GM11168 (cell line): ENCODE measurements at regions not wholly inside any gene's neighbourhood (a gene's known extent, or its start where the extent isn't known, plus 50 kb on each side); places are given as distances from the start of the nearest gene placed in this dataset.
"Not testable (repeated sequence)": the region's sequence is repeated elsewhere in the genome, so short reads cannot be mapped to it uniquely, and the experiment has no call there.

Experiments used
- in situ Hi-C: fragments of 300-500 bp; cut with MboI; formaldehyde crosslinking; loops from one replicate; pipeline ENCODE4 v1.12.0; 2022; ENCODE audit warnings: low sequenced_read_pairs; ENCODE audit not compliant: unreplicated experiment

DNA sequence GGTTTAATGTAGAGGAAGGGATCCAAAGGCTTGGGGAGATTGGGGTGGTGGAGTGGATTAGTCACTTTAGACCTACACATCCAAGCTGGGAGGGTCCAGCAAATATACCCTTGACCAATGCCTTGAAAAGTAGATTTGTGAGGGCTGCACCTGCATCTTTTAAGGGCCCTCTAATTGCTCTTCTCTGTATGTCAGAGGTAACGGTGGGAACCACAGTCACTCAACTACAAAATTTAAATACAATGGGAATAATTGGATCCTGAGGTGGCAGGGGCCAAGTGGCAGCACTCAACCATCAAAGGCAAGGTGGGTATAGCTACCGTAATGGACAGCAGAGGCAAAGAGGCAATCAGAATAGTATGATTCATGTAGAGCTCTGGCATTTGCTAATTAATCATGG lies 833.7 kb upstream of the ARRDC3 start:
- in situ Hi-C loops: not testable (repeated sequence)

DNA sequence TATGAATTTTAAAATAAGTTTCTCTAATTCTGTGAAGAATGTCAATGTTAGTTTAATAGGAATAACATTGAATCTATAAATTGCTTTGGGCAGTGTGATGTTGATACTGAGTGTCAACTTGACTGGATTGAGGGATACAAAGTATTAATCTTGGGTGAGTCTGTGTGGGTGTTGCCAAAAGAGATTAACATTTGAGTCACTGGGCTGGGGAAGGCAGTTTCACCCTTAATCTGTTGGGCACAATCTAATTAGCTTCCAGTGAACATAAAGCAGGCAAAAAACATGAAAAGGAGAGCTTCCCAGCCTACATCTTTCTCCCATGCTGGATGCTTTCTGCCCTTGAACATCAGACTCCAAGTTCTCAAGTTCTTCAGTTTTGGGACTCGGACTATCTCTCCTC lies 832.0 kb upstream of the ARRDC3 start:
- in situ Hi-C loops: no loop called here

DNA sequence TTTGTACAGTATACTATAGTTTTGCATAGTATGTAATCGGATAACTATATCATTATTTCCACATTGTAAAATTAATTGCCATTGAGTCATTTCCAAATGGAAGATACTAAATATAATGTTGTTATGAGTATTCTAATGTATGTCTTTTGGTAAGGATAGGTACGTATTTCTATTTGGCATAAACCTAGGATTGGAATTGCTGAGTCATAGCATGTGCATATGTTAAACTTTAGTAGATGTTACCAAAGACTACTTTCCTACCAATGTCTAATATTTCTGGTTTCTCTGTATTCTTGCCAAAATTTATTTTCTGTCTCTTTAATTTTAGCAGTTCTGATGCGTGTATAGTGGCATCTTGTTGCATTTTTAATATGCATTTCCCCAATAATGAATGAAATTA lies 825.1 kb upstream of the ARRDC3 start:
- in situ Hi-C loops: no loop called here

DNA sequence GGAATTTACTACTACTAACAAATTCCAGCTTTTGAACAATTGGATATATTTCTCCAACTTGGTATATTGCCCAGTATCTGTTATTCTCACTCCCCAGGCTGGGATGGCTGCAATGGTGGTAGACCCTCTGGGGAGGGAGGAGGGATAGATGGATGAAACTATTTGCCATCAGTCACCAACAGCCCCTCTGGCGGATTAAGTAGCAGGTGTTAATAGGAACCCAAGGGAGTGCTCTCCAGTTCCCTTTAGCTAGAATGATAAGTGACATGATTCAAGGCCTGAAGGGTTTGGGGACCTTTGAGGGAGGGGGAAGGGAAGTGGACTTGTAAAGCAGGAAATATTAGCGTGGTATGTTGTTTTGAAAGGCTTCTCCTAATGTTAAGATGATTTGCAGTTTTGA lies 824.0 kb upstream of the ARRDC3 start:
- in situ Hi-C loops: no loop called here

DNA sequence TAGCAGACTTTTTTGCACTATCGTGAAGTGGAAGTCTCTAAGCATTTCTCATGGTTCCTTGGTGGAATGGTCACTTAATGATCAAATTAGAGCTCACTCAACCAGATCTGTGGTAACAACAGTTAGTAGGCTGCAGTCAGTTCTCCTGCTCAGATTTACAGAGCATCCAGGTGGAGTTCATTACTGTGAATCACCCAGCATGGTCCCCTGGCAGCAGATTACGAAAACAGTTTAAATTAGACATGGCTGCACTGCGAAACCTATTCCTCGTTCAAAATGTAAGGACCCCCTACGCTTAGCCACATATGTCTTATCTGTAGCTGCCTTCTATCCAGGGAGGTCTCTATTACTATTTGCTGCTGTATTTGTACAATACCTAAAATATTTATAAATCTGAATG lies 823.6 kb upstream of the ARRDC3 start:
- in situ Hi-C loops: no loop called here

DNA sequence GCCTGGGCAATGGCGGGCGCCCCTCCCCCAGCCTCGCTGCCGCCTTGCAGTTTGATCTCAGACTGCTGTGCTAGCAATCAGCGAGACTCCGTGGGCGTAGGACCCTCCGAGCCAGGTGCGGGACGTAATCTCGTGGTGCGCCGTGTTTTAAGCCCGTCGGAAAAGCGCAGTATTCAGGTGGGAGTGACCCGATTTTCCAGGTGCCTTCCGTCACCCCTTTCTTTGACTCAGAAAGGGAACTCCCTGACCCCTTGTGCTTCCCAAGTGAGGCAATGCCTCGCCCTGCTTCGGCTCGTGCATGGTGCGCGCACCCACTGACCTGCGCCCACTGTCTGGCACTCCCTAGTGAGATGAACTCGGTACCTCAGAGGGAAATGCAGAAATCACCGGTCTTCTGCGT lies 815.9 kb upstream of the ARRDC3 start:
- in situ Hi-C loops: not testable (repeated sequence)

DNA sequence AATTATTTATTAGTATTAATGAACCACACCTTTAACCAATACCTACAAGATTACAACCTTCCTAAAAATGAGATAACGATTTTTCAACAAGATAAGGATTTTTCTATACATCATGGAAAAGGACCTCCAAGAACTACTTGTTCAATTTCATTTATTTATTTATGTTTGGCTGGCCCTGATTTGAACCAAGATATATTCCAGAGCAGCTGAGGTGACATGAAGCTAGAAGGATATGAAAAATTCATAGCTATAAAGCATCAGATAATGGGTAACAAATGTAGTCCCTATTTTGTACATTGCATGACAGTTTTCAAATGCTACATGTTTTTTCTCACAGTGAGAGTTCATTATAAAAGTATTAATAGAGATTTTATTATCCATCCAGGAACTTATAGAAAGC lies 798.5 kb upstream of the ARRDC3 start:
- in situ Hi-C loops: no loop called here

DNA sequence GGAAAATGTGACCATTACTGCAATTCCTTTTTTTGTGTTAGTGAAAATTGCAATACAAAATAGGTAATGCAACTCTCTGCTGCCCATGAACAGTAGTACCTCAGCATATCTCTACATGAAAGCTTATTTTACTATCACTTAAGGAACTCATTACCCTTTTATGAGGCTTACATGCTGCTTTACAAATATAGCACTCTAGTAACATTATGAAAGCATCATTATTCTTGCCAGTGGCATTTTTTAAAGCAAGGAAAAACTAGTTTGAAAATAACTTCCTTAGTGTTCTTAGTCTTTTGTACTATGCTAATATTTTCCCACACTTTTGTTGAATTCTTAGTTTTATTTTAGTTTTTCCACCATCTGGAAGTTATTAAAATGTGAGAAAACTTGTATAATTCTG lies 797.3 kb upstream of the ARRDC3 start:
- in situ Hi-C loops: no loop called here

DNA sequence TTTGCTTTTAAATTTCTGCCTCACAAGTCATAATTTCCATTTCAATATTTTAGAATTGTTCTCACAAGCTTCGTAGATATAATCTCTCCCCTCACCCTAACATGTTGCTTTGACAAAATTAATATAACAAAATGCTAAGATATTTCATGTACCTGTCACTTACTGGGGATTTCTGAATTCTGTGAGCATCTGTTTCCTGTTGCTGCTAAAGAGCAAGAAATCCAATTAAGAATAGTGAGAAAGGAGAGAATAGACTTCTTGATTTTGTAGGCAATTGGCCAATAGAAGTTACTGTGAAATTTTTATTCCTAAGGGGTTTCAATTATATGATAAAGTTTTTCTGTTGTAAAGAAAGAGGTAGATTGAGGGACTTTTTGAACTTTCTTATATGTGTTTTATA lies 796.5 kb upstream of the ARRDC3 start:
- in situ Hi-C loops: no loop called here

DNA sequence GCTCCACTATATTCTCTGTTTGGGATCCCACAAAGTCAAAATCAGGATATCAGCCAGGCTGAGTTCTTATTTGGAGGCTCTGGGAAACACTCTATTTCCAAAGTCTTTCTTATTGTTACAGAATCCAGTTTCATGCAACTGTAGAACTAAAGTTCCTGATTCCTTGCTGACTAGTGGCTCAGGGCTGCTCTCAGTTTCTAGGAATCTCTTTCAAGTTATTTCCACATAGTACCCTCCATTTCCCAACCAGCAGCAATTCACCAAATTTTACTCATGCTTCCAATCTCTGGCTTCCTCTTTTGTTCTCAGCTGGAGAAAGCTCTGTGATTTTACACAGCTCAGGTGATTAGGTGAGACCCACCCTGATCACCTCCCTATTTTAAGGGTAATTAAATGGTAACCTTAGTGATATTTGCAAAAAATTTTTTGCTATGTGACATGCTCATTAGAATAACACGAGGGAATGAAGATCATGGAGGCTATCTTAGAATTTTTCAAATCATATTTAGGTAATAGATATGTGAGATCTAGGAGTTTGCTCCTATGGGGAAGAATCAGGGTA lies 794.9 kb upstream of the ARRDC3 start:
- in situ Hi-C loops: no loop called here

DNA sequence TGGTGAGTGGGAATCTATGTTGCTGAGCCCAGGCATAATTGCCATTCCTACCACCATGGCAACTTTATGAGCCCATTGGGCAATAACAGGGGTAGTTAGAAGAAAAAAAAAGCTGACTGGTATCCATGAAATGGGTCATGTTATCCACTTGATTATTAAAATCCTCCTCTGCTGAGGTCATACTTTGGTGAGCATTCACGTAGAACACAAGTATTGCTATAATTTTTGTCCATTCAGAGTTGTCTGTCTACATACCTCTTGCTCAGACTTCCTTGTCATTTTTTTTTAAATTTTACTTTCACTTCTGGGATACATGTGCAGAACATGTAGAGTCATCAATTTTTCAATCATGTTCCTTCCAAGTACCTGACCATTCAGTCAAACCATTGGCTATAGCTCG lies 780.8 kb upstream of the ARRDC3 start:
- in situ Hi-C loops: no loop called here

DNA sequence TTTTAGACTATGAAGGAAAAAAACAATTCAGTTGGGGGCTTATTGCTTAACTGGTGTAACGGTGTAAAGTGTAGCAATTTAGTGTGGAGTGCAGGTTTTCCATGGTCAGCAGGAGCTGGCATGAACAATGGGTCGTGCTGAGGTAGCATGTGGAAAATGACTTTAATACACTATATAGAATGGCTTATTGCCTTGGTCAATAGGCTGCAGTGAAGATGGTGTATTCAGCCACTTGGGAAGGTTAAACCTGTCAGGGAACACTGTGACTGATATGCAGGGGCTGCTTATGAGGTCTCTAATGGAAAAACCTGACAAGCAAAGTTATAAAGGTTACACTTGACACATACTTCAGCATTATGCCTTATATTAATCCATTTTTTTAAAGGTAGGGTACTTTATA lies 764.7 kb upstream of the ARRDC3 start:
- in situ Hi-C loops: no loop called here

DNA sequence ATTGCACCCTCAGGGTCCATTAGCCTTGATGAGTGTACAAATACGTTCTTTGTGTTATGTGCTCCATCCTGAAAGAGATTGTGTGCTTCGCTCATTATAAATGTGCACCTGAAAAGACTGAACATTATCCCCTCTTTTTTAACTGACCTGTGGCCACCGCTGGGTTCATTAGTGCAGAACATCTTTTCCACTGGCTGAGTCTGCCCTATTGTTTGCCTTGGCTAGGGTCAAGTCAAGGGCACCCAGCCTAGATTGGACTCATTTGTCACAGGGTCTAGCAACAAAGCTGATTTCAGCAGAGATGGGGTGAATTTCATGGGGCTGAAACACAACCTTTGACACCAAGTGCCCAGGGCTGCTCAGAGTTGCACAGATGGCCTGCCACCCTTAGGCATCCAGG lies 764.1 kb upstream of the ARRDC3 start:
- in situ Hi-C loops: no loop called here

DNA sequence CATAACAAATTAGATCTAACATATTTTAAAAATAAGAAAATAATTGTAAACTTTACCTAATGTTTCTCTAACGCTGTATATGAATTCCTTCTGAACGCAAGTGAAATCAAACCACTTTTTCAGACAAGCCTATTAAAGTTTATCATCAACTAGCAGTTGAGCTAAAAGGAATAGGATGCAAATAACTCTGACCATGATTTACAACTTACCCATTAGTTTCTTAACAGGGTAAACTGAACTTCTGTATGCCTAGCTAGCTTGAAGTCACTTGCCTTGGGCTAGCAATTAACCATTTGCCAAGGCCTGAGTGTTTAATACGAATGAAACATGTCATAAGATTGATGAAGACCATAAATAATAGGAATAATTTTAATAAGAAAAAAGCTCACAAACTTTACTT lies 762.7 kb upstream of the ARRDC3 start:
- in situ Hi-C loops: no loop called here

DNA sequence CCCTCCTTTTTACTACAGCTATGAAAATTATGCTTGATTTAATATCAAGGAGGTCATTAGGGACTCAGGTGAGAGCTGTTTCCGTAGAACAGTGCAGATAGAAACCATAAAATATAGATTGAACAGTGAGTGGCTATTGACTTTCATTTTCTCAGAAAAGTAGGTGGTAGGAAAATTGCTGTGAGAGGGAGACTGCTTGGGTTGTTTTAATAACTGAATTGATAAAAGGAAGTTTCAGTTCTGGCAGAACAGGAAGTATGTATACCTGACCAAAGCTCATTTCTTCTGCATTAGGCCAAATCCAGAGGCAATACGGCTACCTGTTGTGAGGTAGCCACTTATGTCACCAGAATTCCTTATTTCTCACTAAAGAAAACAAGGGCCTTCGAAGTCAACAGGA lies 761.7 kb upstream of the ARRDC3 start:
- in situ Hi-C loops: no loop called here

DNA sequence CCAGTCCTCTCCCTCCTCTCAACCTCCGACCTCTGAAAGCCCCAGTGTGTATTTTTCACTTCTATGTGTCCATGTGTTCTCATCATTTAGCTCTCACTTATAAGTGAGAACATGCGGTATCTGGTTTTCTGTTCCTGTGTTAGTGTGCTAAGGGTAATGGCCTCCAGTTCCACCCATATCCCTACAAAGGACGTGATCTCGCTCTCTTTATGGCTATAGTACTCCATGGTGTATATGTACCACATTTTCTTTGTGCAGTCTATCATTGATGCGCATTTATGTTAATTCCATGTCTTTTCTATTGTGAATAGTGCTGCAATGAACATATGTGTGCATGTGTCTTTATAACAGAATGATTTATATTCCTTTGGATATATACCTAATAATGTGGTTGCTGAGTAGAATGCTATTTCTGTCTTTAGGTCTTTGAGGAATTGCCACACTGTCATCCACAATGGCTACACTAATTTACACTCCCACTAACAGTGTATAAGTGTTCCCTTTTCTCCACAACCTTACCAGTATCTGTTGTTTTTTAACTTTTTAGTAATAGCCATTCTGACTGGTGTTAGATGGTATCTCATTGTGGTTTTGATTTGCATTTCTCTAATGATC lies 749.3 kb upstream of the ARRDC3 start:
- in situ Hi-C loops: not testable (repeated sequence)

DNA sequence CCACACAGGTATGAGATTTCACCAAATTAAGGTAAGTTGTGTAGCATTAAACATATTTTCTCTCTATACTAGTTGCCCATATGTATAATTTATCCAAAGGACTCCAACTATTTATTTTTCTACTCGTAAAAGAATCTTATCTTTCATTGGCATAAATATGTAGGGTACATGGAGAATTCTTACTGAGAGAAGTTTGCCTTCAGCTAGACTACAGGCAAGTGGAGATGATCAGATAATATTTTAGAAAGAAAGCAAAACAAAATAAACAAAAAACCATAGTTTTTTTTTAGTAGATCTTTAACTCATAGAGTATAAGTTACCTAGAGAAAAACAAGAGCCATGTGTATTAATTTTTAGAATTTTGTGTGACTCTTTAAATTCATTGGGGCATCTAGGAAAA lies 743.1 kb upstream of the ARRDC3 start:
- in situ Hi-C loops: no loop called here

DNA sequence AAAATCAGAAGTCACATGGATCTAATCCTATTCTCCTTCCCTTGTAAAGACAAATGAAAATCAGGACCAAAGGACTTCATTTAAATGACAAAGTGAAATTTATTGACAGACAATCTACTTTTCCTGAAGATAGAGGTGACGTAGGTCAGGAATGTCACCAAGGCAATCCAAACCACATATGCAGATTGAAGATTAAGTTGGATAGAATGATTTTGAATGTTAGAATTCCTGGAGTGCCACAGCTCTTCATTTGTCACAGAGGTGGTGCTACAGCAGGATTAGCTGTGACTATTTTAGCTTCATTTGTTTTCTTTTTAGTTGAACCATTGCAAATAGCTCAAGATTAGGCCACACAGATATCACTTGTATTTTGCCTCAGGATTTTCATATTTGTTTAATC lies 736.0 kb upstream of the ARRDC3 start:
- in situ Hi-C loops: no loop called here

DNA sequence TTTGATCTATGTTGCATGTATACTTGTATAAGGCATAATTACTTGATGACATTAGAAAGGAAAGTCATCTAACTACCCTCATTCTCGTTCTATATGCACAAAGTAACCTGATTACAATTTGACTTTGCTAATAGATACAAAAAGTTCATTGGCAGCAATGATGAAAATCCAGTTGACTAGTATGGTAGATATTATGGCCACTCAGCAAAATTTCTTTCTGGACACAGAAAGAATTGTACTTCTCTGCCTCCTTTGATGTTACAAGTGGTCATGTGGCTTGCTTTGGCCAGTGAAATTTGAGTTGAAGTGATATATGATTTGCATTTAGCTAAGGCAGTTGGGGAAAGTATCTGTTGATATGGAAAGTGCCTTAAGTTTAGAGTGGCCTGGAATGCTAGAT lies 723.7 kb upstream of the ARRDC3 start:
- in situ Hi-C loops: no loop called here

DNA sequence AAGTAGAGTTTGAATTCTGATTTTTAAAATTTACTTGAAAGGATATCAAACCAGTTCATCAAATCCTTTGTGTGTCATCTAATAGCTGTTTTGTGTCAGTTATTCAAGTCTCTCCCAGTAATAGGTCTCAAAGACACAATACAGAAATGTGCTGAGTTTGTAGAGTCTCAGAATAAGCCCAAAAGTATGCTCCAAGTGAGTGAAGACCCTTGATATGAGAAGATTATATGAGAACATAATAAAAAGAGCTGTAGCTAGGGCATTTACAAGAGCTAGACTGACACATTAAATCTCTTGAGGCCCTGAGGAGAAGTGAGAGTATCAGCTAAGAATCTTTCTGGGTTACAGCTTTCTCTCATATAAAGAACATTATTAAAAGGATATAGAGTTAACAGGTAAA lies 721.0 kb upstream of the ARRDC3 start:
- in situ Hi-C loops: no loop called here

DNA sequence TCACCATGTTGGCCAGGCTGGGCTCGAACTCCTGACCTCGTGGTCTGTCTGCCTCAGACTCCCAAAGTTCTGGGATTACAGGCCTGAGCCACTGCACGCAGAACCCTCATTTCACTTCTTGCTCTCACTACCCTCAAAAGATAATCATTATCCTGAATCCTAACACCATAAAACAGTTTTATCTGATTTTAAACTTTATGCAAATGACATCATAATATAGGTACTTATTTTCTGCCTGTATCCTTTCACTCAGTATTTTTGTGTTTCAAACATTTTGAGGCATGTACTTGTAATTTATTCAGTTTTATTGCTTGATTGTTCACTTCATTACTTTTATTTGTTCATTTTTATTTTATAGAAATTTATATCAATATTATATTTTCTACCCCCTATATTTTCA lies 719.2 kb upstream of the ARRDC3 start:
- in situ Hi-C loops: no loop called here

DNA sequence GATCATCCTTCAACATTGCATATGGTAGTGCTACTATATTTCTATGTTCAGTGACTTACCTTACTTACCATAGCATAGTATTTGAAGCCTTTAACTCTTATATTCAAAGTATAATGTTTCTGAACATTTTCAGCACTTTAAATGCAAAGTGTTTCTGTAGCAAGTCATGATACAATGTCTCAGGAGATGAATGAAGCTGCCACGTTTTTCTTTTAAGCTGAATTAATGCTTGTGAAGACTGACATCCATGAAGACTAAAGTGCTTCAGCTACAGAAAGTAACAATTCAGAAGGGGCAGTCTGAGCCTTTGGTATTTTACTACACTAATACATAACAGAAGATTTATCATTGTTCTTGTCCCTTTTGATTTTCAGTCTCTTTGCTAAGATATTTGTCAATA lies 709.1 kb upstream of the ARRDC3 start:
- in situ Hi-C loops: no loop called here
